Amygdala (tissue), 56 donors: ENCODE measurements at regions not wholly inside any gene's neighbourhood (a gene's known extent, or its start where the extent isn't known, plus 50 kb on each side); places are given as distances from the start of the nearest gene placed in this dataset.
A peak's percentile ranks its signal among the peaks of the same experiment; 100 is the strongest.
"Not testable (repeated sequence)": the region's sequence is repeated elsewhere in the genome, so short reads cannot be mapped to it uniquely, and the experiment has no call there.

Experiments used
- DNase-seq, 56 donors: peaks; one replicate each; lab custom pipeline; 2025; lab: John Stamatoyannopoulos, UW

DNA sequence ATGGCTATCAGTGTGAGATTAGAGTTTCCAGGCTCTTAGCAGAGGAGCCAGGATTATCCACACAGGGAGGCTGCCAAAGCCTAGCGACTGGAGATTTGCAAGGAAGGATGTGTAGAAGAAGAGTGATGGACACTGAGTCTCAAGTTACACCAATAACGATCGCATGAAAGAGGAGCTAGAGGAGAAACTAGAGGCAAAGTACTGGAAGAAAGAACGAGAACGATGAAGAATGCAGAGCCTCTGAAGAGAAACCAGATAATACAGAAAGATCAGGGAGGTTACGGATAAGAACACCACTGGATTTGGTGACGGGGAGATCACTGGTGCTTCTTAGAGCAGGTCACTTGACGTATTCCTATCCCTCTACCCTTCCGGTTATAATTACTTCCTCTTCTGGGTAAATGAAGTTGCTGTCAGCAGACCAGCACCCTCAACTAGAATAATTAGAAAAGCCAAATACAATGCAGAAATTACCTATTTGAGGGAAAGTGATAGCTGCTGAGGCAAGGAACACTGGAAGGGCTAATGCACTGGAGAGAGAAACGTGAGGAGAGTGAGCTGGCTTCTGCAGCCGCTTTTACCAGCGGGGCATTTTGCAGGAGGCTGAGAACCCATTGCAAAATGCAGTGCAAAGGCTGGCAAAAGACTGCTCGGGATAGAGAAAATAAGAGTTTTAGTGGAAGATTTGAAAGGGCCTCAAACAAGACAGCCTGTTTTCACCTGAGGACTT, 93.1 kb upstream of the HIF1A start:
- no peak for DNase-seq

DNA sequence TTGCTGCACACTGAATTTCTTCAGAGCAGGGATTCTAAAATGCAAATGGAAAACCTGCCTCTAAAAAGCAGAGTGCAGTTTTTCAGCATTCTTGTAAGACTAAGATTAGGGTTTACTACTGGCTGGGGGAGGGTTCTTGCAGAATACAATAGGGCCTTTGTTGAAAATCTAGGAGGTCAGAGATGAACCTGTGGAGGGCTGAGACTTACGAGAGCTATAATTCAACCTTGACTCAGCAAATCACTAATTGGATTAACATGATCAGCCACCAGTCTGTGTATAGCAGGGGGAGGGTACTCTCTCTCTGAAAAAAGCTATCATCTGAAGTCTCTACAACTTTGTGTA, 92.6 kb upstream of the HIF1A start:
- DNase-seq = no peak

DNA sequence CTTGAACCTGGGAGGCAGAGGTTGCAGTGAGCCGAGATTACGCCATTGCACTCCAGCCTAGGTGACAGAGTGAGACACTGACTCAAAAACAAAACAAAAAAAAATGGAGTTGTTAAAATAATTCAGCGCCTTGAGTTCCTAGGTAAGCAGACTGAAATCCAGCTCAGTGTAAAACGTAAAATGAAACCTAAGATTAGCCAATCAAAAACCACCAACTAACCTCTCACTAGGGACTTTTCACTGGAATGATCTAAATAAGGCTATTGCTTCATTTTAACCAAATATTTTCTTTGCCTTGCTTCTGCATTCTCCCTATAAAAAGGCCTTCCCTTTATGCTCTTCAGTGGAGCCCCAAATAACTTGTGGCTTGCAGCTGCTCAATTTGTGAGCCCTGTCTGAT, 91.6 kb upstream of the HIF1A start:
- no peak for DNase-seq

DNA sequence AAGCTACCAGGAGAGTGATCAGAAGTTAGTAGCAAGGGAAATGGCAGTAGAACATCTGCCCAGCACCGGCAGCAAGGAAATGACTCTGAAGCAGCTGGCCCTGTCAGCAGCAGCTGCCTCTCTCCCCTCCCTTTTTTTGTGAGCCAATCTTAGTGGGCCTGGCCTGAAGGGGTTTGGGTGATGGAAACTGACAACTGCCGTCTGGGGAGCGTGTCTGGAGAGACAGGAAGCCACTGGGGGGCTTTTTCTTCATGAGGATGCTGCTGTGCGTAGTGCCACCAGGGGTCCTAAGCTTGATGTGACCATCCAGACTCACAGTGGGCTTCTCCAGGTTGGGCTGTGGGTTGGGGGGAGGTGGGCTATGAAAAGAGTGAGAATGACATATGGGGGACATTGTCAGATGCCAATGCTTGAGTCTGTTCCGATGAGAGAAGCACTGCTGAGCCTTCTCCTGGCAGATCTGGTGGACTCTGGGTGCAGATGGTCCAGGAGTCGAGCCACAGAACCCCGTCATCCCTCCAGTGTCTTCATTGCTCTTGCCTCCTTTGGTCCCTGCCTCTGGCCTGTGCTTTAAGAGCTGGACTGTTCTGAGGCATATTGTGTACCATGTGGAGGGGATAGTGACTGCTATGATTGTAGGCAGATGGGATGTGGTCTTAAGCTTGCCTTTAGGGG, 87.6 kb upstream of the HIF1A start:
- DNase-seq = peak in 1 of 56 donors; percentile 44

DNA sequence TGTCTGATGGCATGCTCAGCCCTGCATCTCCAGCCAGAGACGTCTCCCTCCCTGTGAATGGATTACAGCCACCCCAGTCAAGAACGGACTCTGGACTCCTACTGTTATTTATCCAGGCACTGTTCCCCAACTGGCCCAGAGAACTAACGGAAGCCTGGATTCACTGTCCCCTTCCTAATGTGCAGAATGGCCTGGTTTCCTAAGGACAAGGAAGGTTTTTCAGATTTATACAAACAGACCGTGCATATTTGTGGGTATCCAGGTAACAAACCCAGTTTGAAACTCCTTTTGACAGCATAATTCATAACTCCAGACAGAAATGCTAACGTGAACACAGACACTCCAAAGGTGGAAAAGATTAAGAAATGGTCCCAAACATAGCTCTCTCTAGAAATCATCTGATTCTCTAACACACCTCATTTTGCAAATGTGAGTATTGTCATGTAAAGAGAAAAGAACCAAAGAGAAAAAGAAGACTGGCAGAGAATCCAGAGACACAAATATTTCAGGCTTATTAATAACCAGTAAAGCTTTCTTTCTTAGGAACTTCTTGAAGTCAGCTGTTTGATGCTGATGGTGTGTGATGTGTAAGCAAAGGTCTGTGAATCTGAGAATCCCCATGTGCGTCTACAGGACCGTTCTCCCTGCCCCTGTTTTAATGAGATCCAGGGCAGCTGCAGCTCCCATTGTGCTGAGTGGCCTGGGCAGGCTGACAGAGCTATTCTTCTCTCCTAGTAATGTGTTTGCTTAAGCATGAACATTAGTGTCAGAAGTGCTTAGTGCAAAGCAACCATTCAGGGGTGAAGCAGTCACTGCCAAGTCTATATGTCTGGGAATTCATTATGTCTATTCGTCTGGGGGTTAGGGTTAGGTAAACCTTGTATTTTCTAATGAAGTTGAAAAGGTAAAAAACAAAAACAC, 86.8 kb upstream of the HIF1A start:
- peak in 39 of 56 donors; percentile 9 to 81 (median 35) for DNase-seq

DNA sequence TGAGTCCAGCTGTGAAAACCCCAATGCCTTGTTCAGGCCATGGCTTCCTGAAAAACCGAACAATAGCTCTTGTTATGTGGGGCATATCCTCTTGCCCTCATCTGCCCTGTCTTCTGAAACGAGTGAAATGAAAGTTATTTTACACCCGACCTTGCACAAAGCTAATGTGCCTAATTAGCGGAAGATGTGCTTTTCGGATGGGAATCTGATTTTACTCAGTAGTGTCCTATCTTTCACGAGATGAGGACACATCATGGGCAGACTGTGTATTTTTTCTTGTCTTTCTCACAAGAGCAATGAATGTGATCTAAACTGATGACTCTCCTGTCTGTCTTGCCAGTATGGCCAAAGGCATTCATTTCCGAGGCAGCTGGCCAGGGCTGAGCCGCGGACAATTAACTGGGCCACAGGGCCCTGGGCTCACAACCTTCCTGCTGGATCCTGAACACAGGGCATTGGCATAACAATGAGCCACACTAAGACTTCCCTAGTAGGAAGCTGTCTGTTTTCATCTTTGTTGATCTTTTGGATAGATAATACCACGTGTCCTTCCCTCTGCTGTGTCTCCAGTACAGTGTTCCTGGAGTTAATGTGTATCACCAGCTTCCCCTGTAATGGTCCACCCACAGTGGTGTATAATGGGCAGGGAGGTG, 86.0 kb upstream of the HIF1A start:
- peak in 33 of 56 donors; percentile 2 to 72 (median 27) for DNase-seq

DNA sequence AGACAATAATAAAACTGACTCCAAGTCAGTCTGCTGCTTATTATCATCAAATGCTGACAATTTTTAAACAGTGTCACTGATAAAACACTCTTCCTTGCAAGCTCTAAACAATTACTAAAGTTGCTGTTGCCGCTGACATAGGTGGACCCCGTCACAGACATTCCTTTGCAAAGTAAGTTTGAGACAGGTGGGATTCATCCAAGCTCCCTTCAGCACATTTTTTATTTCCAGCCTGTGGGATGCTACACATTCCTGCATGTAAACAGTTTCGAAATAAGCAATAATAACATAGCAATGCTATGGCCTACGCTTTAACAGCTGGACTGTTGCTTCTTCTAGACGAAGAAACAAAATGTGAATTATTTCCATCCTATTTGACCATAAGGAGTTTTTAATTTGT, 85.4 kb upstream of the HIF1A start:
- DNase-seq = no peak

DNA sequence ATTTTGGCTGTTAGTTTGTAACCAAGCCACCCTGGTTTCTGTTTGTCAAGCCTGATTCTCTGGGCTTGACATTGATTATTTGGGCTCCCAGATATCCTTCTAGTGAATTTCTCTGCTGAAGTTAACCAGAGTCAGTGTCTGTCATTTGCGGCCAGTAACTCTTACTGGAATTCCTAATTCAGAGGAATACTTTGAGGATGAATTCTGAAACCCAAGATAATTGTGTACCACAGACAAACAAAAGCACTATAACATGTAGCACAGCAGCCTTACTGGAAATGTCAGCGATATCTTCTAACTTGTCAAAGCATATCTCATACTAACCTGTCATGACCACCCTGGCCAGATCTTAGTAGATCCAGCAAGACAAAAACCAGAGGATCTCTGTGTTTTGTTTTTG, 84.4 kb upstream of the HIF1A start:
- DNase-seq = no peak

DNA sequence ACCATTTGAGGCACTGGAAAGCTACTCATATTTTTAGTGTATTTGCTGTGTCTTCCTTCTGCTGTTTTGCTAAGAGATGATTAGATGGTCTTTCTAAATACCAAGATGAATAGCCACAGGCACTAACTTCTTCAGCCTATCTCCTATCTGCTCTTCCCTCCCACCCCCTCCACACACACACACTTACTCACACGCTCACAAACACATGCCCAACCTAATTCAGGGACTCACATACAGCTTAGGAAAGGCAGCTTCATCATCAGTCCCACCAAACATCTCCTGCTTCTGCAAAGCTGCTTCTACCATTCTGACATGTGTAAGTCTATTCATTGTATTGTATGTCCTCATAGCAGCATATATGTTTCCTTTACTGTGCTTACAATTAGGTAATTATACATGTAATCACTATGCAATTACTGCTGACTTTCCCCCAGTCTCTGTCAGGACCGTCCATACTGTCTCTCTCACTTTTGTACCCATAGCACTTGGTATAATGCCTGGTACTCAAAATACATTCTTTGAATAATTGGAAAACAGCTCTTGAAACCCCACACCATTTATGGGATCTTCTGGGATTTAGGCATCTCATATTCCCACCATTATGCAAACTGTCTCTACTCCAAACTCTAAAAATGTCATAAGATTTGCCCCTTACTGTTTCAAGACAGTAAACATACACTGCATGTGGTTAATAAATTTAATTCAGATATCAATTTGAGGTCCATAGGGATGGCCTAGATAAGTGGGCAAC, 83.3 kb upstream of the HIF1A start:
- no peak for DNase-seq

DNA sequence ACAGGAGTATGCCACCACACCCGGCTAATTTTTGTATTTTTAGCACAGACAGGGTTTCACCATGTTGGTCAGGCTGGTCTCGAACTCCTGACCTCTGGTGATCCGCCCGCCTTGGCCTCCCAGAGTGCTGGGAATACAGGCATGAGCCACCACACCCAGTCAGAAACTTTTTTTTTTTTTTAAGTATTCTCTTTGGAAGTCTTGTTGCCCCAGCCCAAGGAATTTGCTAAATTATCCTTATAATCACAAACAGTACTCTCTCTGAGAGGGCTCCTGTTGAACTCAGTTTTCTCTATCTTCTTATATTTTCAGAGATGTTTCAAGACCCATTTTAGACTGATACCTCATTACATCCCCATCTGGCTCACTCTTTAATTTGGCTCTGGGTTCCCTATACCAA, 82.3 kb upstream of the HIF1A start:
- DNase-seq = not testable (repeated sequence)

DNA sequence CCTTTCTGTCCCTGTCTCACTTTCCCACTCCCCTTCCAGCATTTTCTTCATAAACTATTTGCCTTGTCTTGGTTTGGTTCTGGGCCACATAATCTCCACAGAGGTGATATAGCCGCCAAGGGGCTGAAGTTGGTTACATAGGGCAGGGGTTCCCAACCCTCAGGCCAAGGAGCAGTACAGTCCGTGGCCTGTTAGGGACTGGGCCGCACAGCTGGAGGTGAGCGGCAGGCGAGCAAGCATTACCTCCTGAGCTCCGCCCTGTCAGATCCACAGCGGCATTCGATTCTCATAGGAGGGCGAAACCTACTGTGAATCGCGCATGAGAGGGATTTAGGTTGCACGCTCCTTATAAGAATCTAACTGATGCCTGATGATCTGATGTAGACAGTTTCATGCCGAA, 80.6 kb upstream of the HIF1A start:
- no peak for DNase-seq

DNA sequence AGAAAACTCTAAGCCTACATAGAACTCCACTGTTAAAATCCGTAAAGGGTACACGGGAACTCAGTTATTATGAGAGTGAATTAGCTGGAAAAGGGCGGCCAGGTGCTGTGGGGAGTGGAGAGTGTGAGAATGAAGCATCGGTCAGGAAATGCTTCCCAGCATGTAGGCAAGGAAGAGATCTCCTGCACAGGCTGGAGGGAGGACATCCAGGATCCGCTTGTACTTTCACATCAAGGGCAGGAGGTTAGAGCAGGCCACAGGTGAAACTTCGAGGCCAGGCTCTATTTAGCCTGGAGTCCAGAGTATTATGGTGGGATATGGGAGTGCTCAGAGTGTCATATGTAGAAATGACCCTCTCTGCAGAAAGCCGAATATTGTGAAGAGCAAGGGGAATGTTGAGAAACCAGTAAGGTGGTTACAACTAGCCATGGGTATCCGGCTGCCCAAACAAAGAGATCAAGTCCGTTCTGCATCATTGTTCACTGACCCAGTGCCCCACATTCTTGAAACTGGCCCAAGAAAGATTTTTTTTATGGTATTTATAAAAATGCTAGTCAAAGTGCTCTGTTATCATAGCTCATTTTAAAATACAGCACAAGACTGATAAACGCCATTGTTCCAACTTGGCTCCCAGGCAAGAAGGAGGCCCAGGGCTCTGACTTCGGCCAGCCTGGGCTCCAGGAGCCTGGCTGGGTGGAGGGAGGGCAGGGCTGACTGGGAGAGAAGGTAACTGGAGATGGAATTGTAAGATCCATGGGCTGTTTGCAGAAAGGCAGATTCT, 79.4 kb upstream of the HIF1A start:
- no peak for DNase-seq

DNA sequence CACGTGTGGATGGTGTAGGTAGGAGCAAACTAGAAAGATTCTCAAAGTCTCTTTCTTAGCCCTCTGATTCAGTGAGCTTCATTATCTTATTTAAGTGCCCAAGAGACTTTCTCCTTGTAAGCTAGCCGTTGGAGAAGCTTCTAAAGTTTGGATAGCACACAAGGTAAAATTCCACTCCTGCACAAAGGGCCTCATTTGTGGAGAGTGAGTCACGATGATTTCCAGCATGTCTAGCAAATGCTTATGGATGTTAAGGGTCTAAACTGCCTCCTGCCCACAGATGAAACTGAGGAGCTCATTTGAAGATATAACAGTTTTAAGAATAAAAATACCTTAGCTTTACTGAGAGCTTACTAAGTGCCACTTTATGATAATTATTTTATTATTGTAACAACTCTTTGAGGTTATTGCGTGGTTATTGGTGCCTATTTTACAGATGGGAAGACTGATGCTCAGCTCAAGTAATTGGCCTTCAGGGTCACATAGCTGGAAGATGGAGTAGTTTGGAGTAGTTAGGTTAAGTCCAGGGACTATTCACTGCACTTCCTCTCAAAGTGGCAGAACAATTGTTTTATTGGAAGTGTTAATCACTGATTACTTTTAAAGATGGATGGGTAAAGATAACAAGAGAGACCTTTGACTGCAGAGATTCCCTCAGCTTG, 78.7 kb upstream of the HIF1A start:
- no peak for DNase-seq

DNA sequence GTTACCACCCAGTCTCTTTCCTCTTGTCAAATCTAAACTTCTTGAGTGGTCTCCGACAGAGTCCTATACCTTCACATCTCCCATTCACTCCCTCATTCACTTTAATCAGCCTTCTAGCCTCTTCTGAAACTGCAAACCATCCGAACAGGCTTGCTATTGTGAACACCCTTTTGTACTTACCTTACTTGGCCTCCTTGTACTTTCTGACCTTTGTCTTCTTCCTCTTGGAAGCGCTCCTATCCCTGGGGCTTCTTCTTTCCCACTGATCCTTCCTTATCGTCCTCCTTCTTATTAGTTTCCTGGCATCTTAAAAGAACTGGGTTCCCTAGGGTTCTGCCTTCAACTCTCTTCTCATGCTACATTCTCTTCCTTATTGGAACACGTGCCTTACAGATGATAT, 76.9 kb upstream of the HIF1A start:
- DNase-seq = no peak

DNA sequence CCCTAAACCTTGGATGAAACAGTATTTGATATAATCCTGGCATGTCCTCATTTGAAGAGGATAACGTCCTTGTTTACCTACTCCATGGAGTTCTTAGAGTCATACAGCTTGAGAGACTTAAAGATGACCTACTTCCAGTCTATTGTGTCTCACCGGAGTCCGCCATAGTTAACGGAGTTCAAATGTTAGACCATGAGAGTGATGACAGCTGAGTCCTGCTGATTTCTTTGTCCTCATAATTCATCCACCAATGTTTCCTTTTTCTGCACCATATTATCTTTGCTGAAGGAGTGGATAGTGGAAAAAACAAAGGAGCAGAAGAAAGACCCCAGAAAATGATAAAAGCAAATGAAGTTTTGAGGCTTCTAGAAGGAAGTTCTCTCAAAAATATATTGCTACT, 75.8 kb upstream of the HIF1A start:
- DNase-seq = no peak

DNA sequence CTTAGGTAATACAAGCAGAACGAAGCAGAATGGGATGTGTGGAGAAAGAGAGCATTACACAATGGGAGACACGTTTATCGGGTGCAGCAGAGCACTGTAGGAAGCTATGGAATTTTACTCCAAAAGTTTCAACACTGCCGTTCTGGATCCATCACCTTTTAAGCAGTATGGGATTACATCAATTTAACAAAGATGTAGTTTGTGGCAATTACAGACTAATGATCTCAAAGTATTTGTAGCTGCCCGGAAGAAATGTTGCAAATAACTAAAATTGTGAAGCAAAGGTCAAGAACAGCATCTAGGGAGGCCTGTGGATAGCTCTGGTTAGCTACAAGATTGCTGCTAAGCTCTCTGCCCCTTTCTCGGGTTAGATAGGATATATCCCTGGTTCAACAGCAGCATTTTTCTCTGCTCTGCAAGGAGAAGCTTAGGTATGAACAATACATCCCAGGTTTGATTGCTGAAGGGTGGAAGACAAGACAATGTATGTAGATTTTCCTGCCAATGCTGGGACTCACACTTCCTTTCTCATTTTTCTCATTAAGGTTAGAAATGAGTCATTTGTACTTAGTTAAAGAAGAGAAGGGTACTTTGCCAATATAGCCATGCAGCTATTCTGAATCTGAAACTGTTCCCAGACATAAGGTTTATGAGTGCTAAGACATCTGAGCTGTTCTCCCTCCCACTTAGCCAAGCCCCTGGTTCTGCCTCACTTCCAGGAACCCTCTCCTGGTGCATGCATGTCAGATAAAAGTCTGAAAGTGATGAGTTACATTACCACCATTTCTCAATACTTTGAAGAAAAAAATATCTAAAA, 75.0 kb upstream of the HIF1A start:
- no peak for DNase-seq

DNA sequence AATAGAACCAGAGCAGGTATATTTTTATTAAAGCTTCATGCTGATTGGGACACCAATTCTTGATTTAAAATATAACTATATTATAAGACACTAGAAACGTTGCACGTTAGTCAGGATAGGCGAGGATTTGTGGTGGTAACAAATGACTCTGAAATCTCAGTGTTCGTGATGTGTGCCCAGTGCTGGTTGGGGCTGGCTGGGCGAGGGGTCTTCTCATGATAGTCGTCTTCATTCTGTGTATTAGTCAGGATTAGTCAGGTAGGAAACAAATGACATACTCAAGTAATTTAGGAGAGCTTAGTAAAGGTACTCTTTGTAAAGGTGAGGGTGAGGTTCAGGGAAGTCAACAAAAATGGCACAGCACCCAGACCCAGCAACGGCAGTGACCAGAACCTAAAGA, 73.9 kb upstream of the HIF1A start:
- DNase-seq = no peak

DNA sequence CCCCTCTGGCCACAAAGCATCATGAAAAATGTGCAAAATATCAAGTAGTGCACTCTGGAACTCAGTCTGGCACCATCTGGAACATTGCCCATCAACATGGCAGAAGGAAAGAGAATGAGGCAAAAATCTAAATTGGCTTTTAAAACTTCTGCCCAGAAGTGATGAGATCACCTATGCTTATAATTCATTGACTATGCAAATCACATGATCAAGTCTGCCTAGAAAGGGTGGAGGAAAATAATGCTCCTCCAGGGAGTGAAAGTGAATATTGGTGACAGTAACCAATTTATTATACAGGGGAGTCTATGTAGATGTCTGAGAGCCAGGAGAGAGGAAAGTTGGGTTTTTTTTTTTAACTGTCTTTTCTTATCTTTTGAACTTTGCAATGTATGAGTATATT, 73.3 kb upstream of the HIF1A start:
- DNase-seq = no peak
